GM19397 (cell line): ENCODE measurements at regions not wholly inside any gene's neighbourhood (a gene's known extent, or its start where the extent isn't known, plus 50 kb on each side); places are given as distances from the start of the nearest gene placed in this dataset.

Experiments
- ATAC-seq: cut with Tn5 transposase; IDR thresholded peaks from one replicate; pipeline ENCODE4 v1.9.1; 2021; ENCODE audit warnings: mild to moderate bottlenecking, moderate library complexity; ENCODE audit not compliant: unreplicated experiment

DNA sequence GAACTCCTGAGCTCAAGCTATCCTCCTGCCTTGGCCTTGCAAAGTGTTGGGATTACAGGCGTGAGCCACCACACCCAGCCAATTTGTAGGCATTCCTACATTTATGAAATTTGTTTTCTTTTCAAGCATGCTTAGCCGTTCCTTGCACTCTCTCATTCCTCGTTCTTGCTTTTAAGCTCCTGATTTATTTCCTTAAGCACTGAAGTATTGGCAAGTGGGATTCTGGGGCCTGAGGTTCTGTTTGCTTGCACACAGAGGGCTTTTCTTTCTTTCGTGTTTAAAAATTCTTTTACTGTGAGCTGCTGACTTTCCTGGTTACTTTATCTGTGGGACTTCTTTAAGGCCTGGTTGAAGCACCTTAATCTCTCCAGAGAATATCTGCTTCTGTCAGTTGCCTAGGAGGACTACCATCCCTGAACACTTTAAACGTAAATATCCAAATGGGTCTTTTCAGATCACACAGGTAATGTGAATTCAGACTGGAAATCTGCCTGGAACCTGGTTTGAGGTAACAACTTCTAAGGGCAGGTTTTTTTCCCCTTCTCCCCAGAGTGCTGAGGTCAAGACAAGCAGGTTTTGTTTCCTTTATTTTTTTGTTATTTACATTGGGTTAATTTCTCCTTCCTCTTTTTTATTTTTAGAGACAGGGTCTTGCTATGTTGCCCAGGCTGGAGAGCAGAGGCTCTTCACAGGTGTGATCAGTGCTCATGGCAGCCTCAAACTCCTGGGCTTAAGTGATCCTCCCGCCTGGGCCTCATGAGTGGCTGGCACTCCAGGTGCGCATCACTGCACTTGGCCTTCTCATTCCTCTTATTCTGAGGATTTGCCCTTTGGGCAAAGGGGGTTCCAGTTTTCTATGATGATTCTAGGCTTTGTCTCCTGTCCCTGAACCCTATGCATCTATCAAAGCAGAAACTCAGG is 102.9 kb downstream of the PFKFB3 start:
- ATAC-seq: no peak

DNA sequence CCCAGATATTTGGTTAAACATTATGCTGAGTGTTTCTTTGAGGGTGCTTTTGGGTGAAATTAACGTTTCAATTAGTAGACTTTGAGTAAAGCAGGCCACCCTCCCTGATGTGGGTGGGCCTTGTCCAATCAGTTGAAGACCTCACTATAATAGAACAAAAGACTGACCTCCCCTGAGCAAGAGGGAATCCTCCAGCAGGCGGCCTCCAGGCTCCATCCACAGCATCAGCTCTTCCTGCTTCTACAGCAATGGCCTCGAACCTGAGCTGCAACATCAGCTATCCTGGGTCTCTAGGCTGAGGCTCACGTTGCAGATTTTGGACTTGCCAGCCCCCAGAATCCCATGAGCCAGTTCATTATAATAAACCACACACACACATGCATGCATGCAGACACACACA is 104.2 kb downstream of the PFKFB3 start:
- no peak for ATAC-seq

DNA sequence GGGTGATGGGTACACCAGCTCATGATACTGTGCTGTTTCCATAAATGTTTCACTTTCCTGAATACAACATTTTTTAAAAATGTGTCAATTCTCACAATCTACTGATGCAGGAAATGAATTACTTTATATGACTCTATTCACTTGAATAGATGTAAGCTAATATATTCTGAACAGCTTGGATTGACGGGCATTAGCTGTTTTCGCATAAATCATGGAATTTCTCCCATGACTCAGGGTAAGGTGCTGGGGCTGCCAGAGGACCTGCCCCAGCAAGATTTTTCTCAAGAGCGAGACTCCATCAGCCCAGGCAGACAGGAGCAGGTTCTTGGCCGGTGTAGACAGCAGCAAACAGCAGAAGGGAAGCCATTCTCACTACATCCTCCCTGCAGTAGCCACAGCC is 107.1 kb downstream of the PFKFB3 start:
- ATAC-seq: no peak

DNA sequence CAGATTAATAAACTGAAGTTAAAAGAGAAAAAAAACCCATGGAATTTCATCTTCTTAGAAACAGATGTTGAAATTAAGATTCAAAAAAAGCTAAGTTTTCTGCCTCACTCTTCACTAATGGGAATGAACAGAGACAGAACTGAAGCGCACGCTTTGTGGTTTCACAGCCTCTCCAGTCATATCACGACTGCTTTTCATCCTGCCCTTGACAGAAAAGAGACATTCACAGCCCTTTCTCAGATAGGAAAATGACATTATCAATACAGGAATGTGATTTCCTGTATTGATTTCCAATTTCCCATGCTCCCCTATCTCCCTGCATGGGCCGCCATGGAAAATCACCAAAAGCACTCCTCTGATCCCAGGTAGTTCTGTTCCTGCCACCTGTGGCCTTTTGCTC is 108.2 kb downstream of the PFKFB3 start:
- no peak for ATAC-seq

DNA sequence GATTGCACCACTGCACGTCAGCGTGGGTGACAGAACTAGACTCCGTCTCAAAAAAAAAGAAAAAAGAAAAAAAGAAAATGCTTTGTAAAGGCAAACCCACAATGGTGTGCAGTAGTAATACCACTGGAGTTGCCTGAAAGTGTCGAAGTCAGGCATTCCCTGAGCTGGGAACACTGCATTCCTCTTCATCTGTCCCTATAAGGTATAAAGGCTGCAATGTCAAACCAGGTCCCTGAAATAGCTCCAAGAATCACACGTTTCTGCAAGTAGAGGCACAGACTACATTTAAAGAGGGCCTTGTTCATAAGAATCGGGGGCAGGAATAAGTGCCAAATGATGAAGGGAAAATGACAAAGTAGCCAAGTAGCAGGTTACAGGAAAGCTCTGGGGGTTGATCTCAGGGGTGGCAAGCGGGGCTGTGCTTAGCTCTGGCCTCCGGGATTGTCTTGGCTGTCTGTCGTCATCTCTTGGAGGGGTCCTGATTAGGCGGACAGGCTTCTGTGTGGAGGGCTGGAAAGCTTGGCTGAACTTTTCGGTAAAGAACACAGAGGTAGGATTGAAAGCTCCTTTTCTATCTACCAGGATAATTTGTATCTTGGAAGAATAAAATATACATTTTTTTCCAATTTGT is 109.1 kb downstream of the PFKFB3 start:
- ATAC-seq: no peak

GRCh38 chr10:6312636-6313035 is 109.9 kb downstream of the PFKFB3 start:
- no peak for ATAC-seq

- ATAC-seq: no peak
These were observed 110.6 kb downstream of the PFKFB3 start for GRCh38 chr10:6313111-6313895.

- no peak for ATAC-seq
These were observed 112.0 kb downstream of the PFKFB3 start for GRCh38 chr10:6314620-6315205.

- ATAC-seq: no peak
These were observed 116.4 kb downstream of the PFKFB3 start for GRCh38 chr10:6319119-6319518.

DNA sequence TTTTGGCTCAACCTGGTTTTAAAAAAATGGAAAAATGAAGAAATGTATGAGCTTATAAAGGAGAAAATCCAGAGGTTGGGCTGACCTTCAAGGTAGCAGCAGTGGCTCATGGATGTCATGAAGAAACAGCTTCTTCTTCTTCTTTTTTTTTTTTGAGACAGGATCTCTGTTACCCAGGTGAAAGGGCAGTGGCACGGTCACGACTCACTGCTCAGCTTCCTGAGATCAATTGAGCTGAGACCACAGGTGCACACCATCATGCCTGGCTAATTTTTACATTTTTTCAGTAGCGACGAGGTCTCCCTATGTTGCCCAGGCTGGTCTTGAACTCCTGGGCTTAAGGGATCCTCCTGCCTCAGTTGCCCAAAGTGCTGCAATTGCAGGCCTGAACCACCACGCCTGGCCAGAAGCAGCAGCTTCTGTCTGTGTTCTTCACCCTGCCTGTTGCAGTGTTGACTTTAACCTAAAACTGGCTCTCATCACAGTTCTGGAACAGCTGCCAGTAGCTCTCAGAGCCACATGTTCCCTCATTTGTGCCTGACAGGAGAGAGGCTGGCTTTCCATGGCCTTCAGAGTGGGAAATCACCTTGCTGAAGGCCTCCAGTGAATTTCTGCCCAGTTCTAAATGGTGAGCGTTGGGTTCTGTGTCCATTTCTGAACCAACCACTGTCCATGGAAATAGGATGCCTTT is 117.7 kb downstream of the PFKFB3 start:
- ATAC-seq: peak; percentile 86

- no peak for ATAC-seq
These were observed 119.1 kb downstream of the PFKFB3 start for GRCh38 chr10:6321880-6322279.

DNA sequence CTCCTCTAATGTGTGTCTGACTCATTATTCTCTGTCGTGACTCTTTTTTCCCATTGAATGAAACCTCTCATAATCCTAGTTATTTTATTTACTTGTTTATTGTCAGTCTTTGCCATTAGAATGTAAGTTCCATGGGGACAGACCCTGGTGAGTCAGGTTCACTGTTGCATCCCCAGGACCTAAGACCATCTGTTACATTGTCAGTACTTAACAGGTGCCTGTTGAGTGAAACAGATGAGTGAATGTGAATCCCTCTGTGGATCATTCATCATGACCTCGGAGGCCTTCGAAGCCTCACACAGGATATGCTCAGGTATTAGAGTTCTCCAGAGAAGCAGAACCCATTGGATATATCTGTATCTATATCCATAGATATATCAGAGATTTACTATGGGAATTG is 120.1 kb downstream of the PFKFB3 start:
- ATAC-seq: no peak

- ATAC-seq: no peak
These were observed 125.4 kb downstream of the PFKFB3 start for GRCh38 chr10:6327961-6328698.

- ATAC-seq: no peak
These were observed 126.1 kb downstream of the PFKFB3 start for GRCh38 chr10:6328699-6329423.

DNA sequence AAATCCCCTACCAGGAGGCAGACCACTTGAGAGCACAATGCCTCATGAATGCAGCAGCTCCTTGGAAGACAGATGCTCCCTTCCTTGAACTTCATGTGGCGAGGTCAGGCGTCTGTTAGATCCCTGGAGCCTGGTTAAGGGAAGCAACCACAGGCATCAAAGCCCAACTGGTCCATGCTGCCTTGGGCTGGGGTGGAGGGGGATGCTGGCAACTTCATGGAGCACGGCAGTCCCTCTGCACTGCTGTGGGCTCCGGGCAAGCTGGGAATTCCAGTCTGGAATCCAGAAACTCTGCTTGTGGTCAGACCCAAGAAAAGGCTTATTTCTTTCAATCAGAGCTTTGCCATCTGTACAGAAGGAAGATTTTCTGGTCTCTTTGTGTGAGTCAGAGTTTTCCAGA is 130.4 kb downstream of the PFKFB3 start:
- no peak for ATAC-seq

DNA sequence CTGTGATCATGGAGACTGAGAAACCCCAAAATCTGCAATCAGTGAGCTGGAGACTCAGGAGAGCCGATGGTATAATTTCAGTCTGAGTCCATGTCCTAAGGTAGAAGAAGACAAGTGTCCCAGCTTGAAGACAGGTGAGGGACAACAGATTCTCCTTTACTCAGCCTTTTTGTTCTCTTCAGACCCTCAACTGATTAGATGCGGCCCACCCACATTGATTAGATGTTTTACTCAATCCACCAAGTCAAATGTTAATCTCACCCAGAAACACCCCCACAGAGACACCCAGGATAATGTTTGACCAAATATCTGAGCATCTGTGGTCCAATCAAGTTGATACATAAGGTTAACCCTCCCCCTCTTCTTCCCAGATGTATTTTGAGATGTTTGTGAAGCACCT is 131.2 kb downstream of the PFKFB3 start:
- ATAC-seq: no peak

DNA sequence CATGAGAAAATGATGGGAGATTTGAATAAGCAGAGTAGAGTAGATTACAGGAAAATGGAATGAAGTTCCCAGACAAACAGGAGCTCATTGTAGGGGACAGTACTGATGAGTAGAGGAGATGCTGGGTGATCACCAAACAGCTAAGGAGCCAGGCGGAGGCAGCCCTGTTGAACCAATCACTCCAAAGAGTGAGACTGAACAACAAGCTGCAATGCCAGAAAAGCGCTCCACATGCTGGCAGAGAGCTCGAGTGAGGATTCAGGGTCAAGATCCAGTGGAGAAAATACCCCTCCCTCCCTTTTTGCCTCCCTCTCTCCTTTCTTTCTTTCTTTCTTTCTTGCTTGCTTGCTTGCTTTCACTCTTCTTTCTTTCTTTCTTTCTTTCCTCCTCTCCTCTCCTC is 133.3 kb downstream of the PFKFB3 start:
- no peak for ATAC-seq

DNA sequence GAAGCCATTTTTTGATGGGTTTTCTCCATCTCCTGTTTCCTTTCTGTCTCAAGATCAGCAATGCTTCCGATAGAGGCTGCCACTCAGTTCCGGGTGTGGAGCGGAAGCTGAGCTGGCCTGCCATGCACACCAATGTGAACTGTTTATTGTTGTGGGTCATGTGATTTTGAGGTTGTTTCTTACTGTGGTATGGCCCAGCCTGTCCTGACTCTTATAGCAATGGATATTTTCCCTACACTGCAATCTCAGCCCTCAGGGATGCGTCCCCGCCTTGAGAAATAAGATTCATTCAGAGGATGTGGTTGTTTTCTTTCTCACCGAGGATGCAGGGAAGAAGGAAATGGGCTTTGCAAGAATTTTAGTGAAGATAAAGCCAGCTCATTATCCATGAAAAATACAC is 134.7 kb downstream of the PFKFB3 start:
- no peak for ATAC-seq

- no peak for ATAC-seq
These were observed 135.6 kb downstream of the PFKFB3 start for GRCh38 chr10:6338361-6338760.
